Ovary (tissue), 7 donors: ENCODE measurements at regions not wholly inside any gene's neighbourhood (a gene's known extent, or its start where the extent isn't known, plus 50 kb on each side); places are given as distances from the start of the nearest gene placed in this dataset.

Source experiments
- DNase-seq, 5 donors: peaks; one replicate each; pipeline ENCODE4 v3.0.0-alpha.2; 2019 to 2020
- H3K27ac ChIP-seq, 2 donors: fragments of 200-600 bp; one replicate each; pipeline versions ENCODE4 v1.5.1 to v1.8.0; 2019 to 2022
- H3K27me3 ChIP-seq: fragments of 200-600 bp; one replicate; pipeline ENCODE4 v1.8.0; 2022
- H3K36me3 ChIP-seq: fragments of 200-600 bp; sonication (generic); one replicate; pipeline ENCODE4 v1.5.1; 2019
- H3K4me1 ChIP-seq: one replicate; pipeline ENCODE4 v1.8.1; 2013; ENCODE audit warnings: mild to moderate bottlenecking, moderate library complexity; ENCODE audit not compliant: insufficient read depth
- H3K4me3 ChIP-seq: fragments of 200-600 bp; sonication (generic); one replicate; pipeline ENCODE4 v1.5.1; 2017
- H3K9me3 ChIP-seq, 2 donors: fragments of 200-600 bp in 1 of 2; sonication (generic) in 1 of 2; one replicate each; pipeline versions ENCODE4 v1.5.1 to v1.8.1; 2013 to 2019; ENCODE audit warnings: mild to moderate bottlenecking in 1 of 2, moderate library complexity in 1 of 2
- CTCF ChIP-seq, 3 donors: fragments of 450-650 bp in 2 of 3; fragments of 200-600 bp in 1 of 3; IDR thresholded peaks; one replicate each; pipeline versions ENCODE4 v1.5.1 to v1.8.0; 2016 to 2022; ENCODE audit warnings: antibody characterized with exemption in 3 of 3, mild to moderate bottlenecking in 1 of 3
- EP300 ChIP-seq: sonication (generic); formaldehyde crosslinking; IDR thresholded peaks from one replicate; pipeline ENCODE4 v1.6.1; 2017; ENCODE audit warnings: antibody characterized with exemption
- POLR2A ChIP-seq: fragments of 450-650 bp; IDR thresholded peaks from one replicate; pipeline ENCODE4 v1.6.1; 2017; ENCODE audit warnings: antibody characterized with exemption, mild to moderate bottlenecking, moderate library complexity
- WGBS, 3 donors: extraction: QIAGEN DNeasy Blood & Tissue Kit in 1 of 3; methylation state at CpG; one replicate each; pipeline versions ENCODE4 v1.1.5 to v1.1.7; 2013 to 2017; 5-methylcytosine and 5-hydroxymethylcytosine counted together
- intact Hi-C, 4 donors: fragments of 100-400 bp; cut with DNase I; formaldehyde crosslinking; loops; one replicate each; pipeline versions ENCODE4 v1.11.0 to v1.15.1; 2022 to 2023
- donor health status: DM: no; HTN: no; CAD: no; lungs with moderate emphysema.
- donor health status: DM: no; HTN: no; CAD: no.
- donor health status: Bipolar disorder and iron deficiency.
- donor health status: DM: no; HTN: no; CAD: no.
- donor health status: DM: yes; HTN: yes; CAD: no.

GRCh38 chr3:117728226-117728625, 1018.6 kb downstream of the TUSC7 start:
- TF ChIP-seq CTCF (IDR thresholded peaks at IDR 0.05), result no peak
- TF ChIP-seq EP300, result no peak
- no peak for TF ChIP-seq POLR2A
- 86 to 97% (median 93%) methylated on average over 1 of the region's 1 CpG for WGBS, 3 donors
- H3K27me3 ChIP-seq, result no peaks in the 10 kb centered on the region
- no peak overlapping the region for H3K4me3 ChIP-seq
- H3K4me1 ChIP-seq, result no peaks in the 10 kb centered on the region
- DNase-seq, result no peak
- no peaks in the 10 kb centered on the region for H3K9me3 ChIP-seq
- H3K36me3 ChIP-seq, result no peaks in the 10 kb centered on the region
- no peak overlapping the region for H3K27ac ChIP-seq
- intact Hi-C loops, result no loop called here

- Histone ChIP-seq H3K9me3 (no peaks in the 10 kb centered on the region), H3K4me3 (no peak overlapping the region), H3K36me3 (no peaks in the 10 kb centered on the region), H3K4me1 (no peaks in the 10 kb centered on the region), H3K27me3 (no peaks in the 10 kb centered on the region), H3K27ac (no peak overlapping the region)
- intact Hi-C loops, result no loop called here
- TF ChIP-seq POLR2A (no peak), CTCF (IDR thresholded peaks at IDR 0.05) (no peak), EP300 (no peak)
- no peak for DNase-seq
- WGBS, 3 donors, result 83 to 91% (median 85%) methylated on average over 3 of the region's 3 CpGs
Measured at GRCh38 chr3:117734496-117734895, 1024.9 kb downstream of the TUSC7 start.

GRCh38 chr3:117735481-117736101, 1026.0 kb downstream of the TUSC7 start:
- Histone ChIP-seq H3K36me3 (no peaks in the 10 kb centered on the region), H3K27me3 (no peaks in the 10 kb centered on the region), H3K4me1 (no peaks in the 10 kb centered on the region), H3K4me3 (no peak overlapping the region), H3K27ac (no peak overlapping the region), H3K9me3 (no peaks in the 10 kb centered on the region)
- DNase-seq, result no peak
- intact Hi-C loops, result no loop called here
- TF ChIP-seq EP300 (no peak), CTCF (IDR thresholded peaks at IDR 0.05) (no peak), POLR2A (no peak)
- 45 to 51% (median 49%) methylated on average over 2 of the region's 2 CpGs for WGBS, 3 donors

GRCh38 chr3:117736846-117737245, 1027.3 kb downstream of the TUSC7 start:
- DNase-seq, result no peak
- H3K27ac ChIP-seq, result no peak overlapping the region
- H3K27me3 ChIP-seq, result no peaks in the 10 kb centered on the region
- no peaks in the 10 kb centered on the region for H3K9me3 ChIP-seq
- TF ChIP-seq EP300, result no peak
- no peak for TF ChIP-seq POLR2A
- no peak for TF ChIP-seq CTCF (IDR thresholded peaks at IDR 0.05)
- H3K36me3 ChIP-seq, result no peaks in the 10 kb centered on the region
- H3K4me3 ChIP-seq, result no peak overlapping the region
- 41 to 64% (median 59%) methylated on average over 3 of the region's 3 CpGs for WGBS, 3 donors
- intact Hi-C loops, result no loop called here
- no peaks in the 10 kb centered on the region for H3K4me1 ChIP-seq
